Nephron progenitor cell (in vitro differentiated cells): ENCODE measurements at regions not wholly inside any gene's neighbourhood (a gene's known extent, or its start where the extent isn't known, plus 50 kb on each side); places are given as distances from the start of the nearest gene placed in this dataset.

Experiments used
- DNase-seq: peaks from one replicate; pipeline ENCODE4 v3.0.0; 2021
- H3K27ac Mint-ChIP-seq: 2 replicates; pipeline ENCODE4 v1.8.0; 2021; ENCODE audit warnings: mild to moderate bottlenecking, moderate library complexity, mixed read lengths
- H3K27me3 Mint-ChIP-seq: 2 replicates; pipeline ENCODE4 v1.8.0; 2021; ENCODE audit warnings: mild to moderate bottlenecking, low read depth, mixed read lengths; ENCODE audit not compliant: poor library complexity
- H3K36me3 Mint-ChIP-seq: 2 replicates; pipeline ENCODE4 v1.8.0; 2021; ENCODE audit warnings: low read depth, mixed read lengths
- H3K4me1 Mint-ChIP-seq: 2 replicates; pipeline ENCODE4 v1.8.0; 2021; ENCODE audit warnings: mixed read lengths
- H3K4me3 Mint-ChIP-seq: 2 replicates; pipeline ENCODE4 v1.8.0; 2021; ENCODE audit warnings: mild to moderate bottlenecking, moderate library complexity, mixed read lengths
- H3K9me3 Mint-ChIP-seq: 2 replicates; pipeline ENCODE4 v1.8.0; 2021; ENCODE audit warnings: mild to moderate bottlenecking, moderate library complexity, mixed read lengths
- TF ChIP-seq, protein P1 (sequence below): fragments of 200-600 bp; sonication (generic); IDR thresholded peaks from 2 replicates; pipeline ENCODE4 v1.5.0; 2021; ENCODE audit warnings: antibody characterized with exemption

DNA sequence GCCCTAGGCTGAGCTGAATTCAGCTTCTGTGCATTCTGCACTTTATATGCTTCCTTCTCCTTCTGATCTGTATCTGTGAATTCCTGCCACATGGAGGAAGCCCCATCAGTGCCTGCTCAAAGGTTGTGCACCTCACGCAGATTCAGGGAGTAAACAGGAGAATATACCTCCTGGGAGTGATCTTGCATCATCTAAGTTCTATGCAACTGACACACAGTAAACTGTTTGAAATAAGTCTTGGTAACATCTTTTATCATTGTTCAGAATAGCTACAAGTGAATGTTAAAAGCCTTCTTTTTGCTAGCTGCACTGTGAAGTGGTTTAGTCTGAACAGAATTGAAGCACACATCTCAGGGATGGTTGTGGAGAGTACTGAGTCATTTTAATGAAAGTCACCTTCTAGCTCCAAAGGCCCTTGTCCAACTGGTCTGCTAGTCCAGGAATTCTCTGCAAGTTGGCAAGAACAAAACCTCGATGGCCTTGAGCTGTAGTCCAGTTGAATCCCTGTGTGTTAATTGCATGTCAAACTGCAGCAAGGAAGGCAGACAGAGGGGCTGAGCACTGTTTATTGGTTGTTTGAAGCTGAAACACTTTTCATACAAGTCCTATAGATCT is 215.0 kb downstream of the WNT5A start:
- TF ChIP-seq, protein P1, sequence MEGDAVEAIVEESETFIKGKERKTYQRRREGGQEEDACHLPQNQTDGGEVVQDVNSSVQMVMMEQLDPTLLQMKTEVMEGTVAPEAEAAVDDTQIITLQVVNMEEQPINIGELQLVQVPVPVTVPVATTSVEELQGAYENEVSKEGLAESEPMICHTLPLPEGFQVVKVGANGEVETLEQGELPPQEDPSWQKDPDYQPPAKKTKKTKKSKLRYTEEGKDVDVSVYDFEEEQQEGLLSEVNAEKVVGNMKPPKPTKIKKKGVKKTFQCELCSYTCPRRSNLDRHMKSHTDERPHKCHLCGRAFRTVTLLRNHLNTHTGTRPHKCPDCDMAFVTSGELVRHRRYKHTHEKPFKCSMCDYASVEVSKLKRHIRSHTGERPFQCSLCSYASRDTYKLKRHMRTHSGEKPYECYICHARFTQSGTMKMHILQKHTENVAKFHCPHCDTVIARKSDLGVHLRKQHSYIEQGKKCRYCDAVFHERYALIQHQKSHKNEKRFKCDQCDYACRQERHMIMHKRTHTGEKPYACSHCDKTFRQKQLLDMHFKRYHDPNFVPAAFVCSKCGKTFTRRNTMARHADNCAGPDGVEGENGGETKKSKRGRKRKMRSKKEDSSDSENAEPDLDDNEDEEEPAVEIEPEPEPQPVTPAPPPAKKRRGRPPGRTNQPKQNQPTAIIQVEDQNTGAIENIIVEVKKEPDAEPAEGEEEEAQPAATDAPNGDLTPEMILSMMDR = no peak
- Mint-ChIP-seq H3K4me1 (peaks cover 14% of the 10 kb centered on the region), H3K27me3 (peaks cover 6% of the 10 kb centered on the region), H3K9me3 (no peaks in the 10 kb centered on the region), H3K4me3 (no peak overlapping the region), H3K27ac (no peak overlapping the region), H3K36me3 (no peaks in the 10 kb centered on the region)
- DNase-seq = no peak

DNA sequence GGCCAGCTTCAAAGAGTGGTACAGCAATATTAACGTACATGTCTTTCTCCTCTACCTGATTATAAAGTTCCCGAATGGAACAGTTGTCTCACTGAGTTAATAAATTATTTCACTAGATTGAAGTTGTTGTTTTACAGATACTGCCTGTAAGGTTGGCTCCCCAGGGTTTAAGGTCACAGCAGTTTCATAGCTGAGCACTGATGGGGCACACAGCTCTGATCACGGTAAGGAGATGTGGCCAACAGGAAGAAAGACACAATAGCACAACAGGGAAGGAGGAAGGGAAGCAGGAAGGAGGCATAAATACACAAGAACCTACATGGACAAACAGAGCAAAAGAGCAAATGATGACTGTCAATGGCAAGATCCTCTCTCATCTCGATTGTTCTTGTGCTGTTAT is 215.6 kb downstream of the WNT5A start:
- no peak overlapping the region for H3K27ac Mint-ChIP-seq
- no peaks in the 10 kb centered on the region for H3K9me3 Mint-ChIP-seq
- peaks cover 14% of the 10 kb centered on the region for H3K4me1 Mint-ChIP-seq
- peaks cover 6% of the 10 kb centered on the region for H3K27me3 Mint-ChIP-seq
- no peak for DNase-seq
- TF ChIP-seq, protein P1 = no peak
- H3K4me3 Mint-ChIP-seq = no peak overlapping the region
- no peaks in the 10 kb centered on the region for H3K36me3 Mint-ChIP-seq

- Mint-ChIP-seq H3K4me3 (no peak overlapping the region), H3K27me3 (peaks cover 6% of the 10 kb centered on the region), H3K9me3 (no peaks in the 10 kb centered on the region), H3K27ac (no peak overlapping the region), H3K36me3 (no peaks in the 10 kb centered on the region), H3K4me1 (peaks cover 14% of the 10 kb centered on the region)
- no peak for DNase-seq
- TF ChIP-seq, protein P1 = no peak
Measured at GRCh38 chr3:55270976-55271375, 216.1 kb downstream of the WNT5A start.

GRCh38 chr3:55269636-55270035 is 217.5 kb downstream of the WNT5A start:
- Mint-ChIP-seq H3K27ac (no peak overlapping the region), H3K4me1 (peaks cover 14% of the 10 kb centered on the region), H3K4me3 (no peak overlapping the region), H3K9me3 (no peaks in the 10 kb centered on the region), H3K36me3 (no peaks in the 10 kb centered on the region), H3K27me3 (peaks cover 6% of the 10 kb centered on the region)
- TF ChIP-seq, protein P1 = no peak
- no peak for DNase-seq

- Mint-ChIP-seq H3K36me3 (no peaks in the 10 kb centered on the region), H3K27me3 (peaks cover 6% of the 10 kb centered on the region), H3K27ac (no peak overlapping the region), H3K9me3 (no peaks in the 10 kb centered on the region), H3K4me1 (peaks cover 14% of the 10 kb centered on the region), H3K4me3 (no peak overlapping the region)
- TF ChIP-seq, protein P1 = no peak
- no peak for DNase-seq
Measured at GRCh38 chr3:55269096-55269495, 218.0 kb downstream of the WNT5A start.

- Mint-ChIP-seq H3K9me3 (peaks cover 11% of the 10 kb centered on the region), H3K27ac (no peak overlapping the region), H3K4me3 (no peak overlapping the region), H3K27me3 (peaks cover 3% of the 10 kb centered on the region), H3K4me1 (peaks cover 10% of the 10 kb centered on the region), H3K36me3 (no peaks in the 10 kb centered on the region)
- no peak for DNase-seq
- TF ChIP-seq, protein P1 = no peak
Measured at GRCh38 chr3:55267206-55267930, 219.7 kb downstream of the WNT5A start.
